GM12875 (cell line): ENCODE measurements at regions not wholly inside any gene's neighbourhood (a gene's known extent, or its start where the extent isn't known, plus 50 kb on each side); places are given as distances from the start of the nearest gene placed in this dataset.

Experiments used
- H3K4me3 ChIP-seq: one replicate; pipeline ENCODE4 v1.5.1; 2011; ENCODE audit warnings: low read depth, low read length, control low read depth
- TF ChIP-seq, protein P1 (sequence below): IDR thresholded peaks from 2 replicates; pipeline ENCODE4 v1.5.1; 2011; ENCODE audit warnings: low read depth, mild to moderate bottlenecking, control low read depth, inconsistent platforms, low read length, moderate library complexity, borderline replicate concordance; ENCODE audit not compliant: insufficient read depth

DNA sequence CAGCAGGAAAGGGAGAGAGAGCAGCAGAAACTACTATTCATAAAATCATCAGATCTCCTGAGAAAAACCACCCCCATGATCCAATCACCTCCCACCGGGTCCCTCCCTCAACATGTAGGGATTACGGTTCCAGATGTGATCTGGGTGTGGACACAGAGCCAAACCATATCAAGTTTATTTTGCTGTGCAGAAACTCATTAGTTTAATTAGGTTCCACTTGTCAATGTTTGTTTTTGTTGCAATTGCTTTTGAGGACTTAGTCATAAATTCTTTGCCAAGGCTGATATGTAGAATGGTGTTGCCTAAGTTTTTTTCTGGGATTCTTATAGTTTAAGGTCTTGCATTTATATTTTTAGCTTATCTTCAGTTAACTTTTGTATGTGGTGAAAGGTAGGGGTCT is 422.0 kb upstream of the HS3ST5 start:
- no peak overlapping the region for H3K4me3 ChIP-seq
- TF ChIP-seq, protein P1, sequence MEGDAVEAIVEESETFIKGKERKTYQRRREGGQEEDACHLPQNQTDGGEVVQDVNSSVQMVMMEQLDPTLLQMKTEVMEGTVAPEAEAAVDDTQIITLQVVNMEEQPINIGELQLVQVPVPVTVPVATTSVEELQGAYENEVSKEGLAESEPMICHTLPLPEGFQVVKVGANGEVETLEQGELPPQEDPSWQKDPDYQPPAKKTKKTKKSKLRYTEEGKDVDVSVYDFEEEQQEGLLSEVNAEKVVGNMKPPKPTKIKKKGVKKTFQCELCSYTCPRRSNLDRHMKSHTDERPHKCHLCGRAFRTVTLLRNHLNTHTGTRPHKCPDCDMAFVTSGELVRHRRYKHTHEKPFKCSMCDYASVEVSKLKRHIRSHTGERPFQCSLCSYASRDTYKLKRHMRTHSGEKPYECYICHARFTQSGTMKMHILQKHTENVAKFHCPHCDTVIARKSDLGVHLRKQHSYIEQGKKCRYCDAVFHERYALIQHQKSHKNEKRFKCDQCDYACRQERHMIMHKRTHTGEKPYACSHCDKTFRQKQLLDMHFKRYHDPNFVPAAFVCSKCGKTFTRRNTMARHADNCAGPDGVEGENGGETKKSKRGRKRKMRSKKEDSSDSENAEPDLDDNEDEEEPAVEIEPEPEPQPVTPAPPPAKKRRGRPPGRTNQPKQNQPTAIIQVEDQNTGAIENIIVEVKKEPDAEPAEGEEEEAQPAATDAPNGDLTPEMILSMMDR: no peak

DNA sequence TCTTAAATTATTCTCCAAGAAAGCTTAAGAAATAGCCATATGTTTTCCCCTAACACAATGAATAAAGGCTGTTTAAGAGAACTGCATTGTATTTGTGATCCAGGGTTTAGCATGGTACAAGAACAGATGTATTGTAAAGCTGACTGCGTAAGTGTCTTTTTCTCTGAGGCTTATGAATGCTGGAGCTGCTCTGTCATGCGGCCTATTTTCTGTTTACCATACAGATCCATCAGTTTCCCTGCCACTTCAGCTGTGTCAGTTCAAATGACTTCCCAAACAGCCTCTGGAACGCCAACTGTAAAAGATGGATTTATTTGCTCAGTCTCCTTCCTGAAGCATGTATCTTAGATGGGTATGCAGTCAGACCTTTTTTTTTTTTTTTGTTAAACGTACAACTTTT is 419.3 kb upstream of the HS3ST5 start:
- H3K4me3 ChIP-seq: no peak overlapping the region
- TF ChIP-seq, protein P1: no peak

DNA sequence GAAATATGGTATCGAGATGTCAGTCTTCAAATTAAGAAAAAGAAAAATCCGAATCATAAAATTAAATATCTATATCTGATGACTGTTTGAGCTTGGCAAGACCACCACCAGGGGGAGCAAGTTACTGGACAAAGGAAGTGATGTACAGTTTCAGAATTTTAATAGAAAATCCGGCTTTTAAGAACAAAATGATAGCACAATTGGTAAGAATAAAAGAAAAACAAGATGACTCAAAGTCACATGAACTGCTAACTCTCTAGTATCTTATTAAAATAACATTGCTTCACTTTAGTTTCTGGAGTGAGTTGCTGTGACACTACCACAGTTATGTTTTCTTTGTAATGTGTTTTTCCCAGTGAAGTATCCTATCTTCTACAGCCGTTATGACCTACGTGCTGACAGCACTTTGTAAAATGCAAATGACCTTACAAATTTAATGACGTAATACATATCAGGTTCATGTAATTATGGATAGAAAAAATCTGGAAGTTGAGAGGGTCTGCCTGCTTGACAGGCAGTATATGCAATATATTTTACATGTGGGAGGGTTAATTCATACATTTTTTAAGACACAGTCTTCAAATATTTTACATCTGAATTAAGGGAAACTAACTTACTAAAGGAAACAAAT is 405.3 kb upstream of the HS3ST5 start:
- TF ChIP-seq, protein P1: peak; percentile 52; the same call in 1 of the 2 replicates
- no peak overlapping the region for H3K4me3 ChIP-seq

DNA sequence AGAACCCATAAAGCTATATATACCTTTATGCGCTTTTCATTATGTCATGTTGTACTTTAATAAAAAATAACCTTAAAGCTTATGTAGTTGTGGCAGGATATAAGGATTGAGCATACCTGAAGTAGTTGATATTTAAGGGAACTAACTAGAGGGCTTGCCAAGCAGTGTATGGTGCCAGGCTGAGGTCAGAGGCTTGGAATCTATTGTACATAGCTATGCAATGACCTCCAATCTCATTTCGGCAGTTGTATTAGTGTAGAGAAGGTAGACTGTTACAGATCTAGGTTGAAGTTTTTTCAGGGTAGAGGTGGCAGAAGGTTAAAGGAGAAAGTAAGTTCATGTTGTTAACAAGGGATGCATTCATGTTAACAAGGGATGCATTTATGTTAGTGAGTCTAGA is 397.7 kb upstream of the HS3ST5 start:
- TF ChIP-seq, protein P1: no peak
- no peak overlapping the region for H3K4me3 ChIP-seq

DNA sequence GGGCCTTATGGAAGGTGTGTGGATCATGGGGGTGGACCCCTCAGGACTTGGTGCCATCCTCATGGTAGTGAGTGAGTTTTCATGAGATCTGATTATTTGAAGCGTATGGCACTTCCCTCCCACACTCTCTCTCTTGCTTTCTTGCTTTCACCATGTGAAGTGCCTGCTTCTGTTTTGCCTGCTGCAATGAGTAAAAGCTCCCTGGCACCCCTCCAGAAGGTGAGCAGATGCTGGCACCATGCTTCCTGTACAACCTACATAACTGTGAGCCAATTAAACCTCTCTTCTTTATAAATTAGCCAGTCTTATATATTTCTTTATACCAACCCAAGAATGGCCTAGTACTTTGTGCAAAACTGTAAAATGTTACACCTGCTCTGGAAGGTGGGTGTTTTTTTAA is 396.8 kb upstream of the HS3ST5 start:
- no peak overlapping the region for H3K4me3 ChIP-seq
- TF ChIP-seq, protein P1: no peak

GRCh38 chr6:114735025-114735735 is 392.4 kb upstream of the HS3ST5 start:
- TF ChIP-seq, protein P1: no peak
- H3K4me3 ChIP-seq: no peak overlapping the region

GRCh38 chr6:114733596-114733995 is 390.8 kb upstream of the HS3ST5 start:
- H3K4me3 ChIP-seq: no peak overlapping the region
- TF ChIP-seq, protein P1: no peak
